ENCODE measurements at regions not wholly inside any gene's neighbourhood (a gene's known extent, or its start where the extent isn't known, plus 50 kb on each side); places are given as distances from the start of the nearest gene placed in this dataset.

DNA sequence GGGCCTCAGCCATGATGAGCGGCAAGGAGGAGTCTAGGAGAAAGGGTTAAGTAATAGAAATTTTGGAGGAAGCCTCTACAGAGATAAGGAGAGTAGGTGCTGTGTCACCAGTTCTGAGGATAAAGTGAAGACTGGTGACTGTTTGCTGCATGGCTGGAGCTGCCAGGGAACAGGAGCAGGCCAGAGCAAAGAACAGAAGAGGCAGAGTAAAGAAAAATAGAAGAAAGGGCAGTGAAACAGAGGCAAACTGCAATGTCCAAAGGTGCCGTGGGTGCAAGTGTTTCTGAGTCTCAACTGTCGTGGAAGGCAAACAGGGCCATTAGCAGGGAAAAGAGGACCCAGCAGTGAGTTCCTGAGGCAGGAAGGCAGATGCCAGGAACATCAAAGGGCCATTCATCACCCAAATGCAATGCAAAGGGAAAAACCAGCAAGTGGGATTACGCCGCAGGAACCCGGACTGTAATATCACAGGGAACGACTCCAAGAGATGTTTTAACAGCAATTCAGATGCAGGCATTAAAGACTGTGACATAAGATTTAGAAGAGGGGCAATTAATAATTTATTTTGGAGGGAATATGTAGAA lies 318.3 kb downstream of the FOXO1 start:
- no peak for TF ChIP-seq EZH2 (IDR thresholded peaks at IDR 0.05; ENCODE audit: low read length)
- TF ChIP-seq, protein P1, sequence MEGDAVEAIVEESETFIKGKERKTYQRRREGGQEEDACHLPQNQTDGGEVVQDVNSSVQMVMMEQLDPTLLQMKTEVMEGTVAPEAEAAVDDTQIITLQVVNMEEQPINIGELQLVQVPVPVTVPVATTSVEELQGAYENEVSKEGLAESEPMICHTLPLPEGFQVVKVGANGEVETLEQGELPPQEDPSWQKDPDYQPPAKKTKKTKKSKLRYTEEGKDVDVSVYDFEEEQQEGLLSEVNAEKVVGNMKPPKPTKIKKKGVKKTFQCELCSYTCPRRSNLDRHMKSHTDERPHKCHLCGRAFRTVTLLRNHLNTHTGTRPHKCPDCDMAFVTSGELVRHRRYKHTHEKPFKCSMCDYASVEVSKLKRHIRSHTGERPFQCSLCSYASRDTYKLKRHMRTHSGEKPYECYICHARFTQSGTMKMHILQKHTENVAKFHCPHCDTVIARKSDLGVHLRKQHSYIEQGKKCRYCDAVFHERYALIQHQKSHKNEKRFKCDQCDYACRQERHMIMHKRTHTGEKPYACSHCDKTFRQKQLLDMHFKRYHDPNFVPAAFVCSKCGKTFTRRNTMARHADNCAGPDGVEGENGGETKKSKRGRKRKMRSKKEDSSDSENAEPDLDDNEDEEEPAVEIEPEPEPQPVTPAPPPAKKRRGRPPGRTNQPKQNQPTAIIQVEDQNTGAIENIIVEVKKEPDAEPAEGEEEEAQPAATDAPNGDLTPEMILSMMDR (optimal IDR thresholded peaks at IDR 0.05 in 1 of 3, IDR thresholded peaks at IDR 0.05 in 1 of 3, conservative IDR thresholded peaks at IDR 0.05 in 1 of 3; ENCODE audit: extremely low read depth in 1 of 3, insufficient read depth in 2 of 3, low read length in 3 of 3), result no peak
- no peak overlapping the region for H3K4me3 ChIP-seq (ENCODE audit: control insufficient read depth in 2 of 3, extremely low read depth in 1 of 3, insufficient read depth in 2 of 3, low read depth in 1 of 3, low read length in 3 of 3)
- no peaks in the 10 kb centered on the region for H3K36me3 ChIP-seq (ENCODE audit: control insufficient read depth in 2 of 2, extremely low read depth in 1 of 2, insufficient read depth in 2 of 2, low read length in 2 of 2)
- H3K9me3 ChIP-seq (ENCODE audit: control insufficient read depth, low read depth, low read length), result no peaks in the 10 kb centered on the region
- dilution Hi-C loops (cut with MboI; ENCODE audit: extremely low pct_ligation_motif_present, low sequenced_read_pairs), result no loop called here
- DNase-seq (ENCODE audit: low read depth, low spot score), result no peak
- H3K9ac ChIP-seq (ENCODE audit: control insufficient read depth, extremely low read depth, insufficient read depth, low read length), result no peak overlapping the region
- no peaks in the 10 kb centered on the region for H3K9me1 ChIP-seq (ENCODE audit: control insufficient read depth, extremely low read depth, insufficient read depth, low read length)
- no peaks in the 10 kb centered on the region for H4K20me1 ChIP-seq (ENCODE audit: control insufficient read depth, extremely low read depth, insufficient read depth, low read length)
- FAIRE-seq, result no peak
- no peak overlapping the region for H3K4me2 ChIP-seq (ENCODE audit: control insufficient read depth, extremely low read depth, insufficient read depth, low read depth, low read length)
- no peak overlapping the region for H2AFZ ChIP-seq (ENCODE audit: control insufficient read depth, low read length)
- no peaks in the 10 kb centered on the region for H3K79me2 ChIP-seq (ENCODE audit: control insufficient read depth, insufficient read depth, low read length)
- H3K27me3 ChIP-seq (ENCODE audit: control insufficient read depth, extremely low read depth, insufficient read depth, low read length), result no peaks in the 10 kb centered on the region
- H3K27ac ChIP-seq (ENCODE audit: control insufficient read depth, insufficient read depth, low read length), result no peak overlapping the region
- H3K4me1 ChIP-seq (ENCODE audit: control insufficient read depth, extremely low read depth, insufficient read depth, low read length), result no peaks in the 10 kb centered on the region

DNA sequence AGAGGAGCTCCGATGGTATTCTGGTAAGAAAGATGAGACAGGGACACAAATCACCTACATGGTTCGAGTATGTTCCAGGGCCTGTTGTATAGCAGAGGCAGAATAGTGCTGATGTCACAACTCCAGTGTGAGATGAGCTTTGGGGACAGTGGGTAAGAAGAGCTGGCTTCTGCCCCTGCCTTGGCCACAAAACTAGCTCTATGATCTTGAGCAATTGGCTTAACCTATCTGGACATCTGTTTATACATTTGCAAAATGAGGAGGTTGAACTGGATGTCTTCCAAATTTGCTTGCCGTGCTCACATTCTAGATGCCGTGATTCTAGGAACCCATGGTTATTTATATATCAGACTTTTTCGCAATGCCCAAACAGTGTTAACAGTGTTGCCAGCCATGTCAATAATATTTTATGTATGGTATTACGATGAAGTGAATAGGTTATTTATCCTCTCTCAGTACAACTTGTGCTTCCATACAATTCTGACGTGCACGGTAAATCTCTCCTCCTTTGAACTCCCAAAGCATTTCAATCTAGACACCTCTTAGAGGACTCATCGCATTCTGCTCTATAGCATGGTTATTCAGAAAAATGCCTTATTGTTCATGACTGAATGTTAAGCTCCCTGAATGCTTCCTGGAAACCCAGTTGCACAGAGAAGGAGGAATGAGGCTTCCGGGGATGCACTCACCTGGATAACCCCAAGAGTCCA lies 316.0 kb downstream of the FOXO1 start:
- Histone ChIP-seq H3K27me3 (ENCODE audit: control insufficient read depth, extremely low read depth, insufficient read depth, low read length) (no peaks in the 10 kb centered on the region), H3K4me2 (ENCODE audit: control insufficient read depth, extremely low read depth, insufficient read depth, low read depth, low read length) (no peak overlapping the region), H2AFZ (ENCODE audit: control insufficient read depth, low read length) (no peak overlapping the region), H3K4me3 (ENCODE audit: control insufficient read depth in 2 of 3, extremely low read depth in 1 of 3, insufficient read depth in 2 of 3, low read depth in 1 of 3, low read length in 3 of 3) (no peak overlapping the region), H3K36me3 (ENCODE audit: control insufficient read depth in 2 of 2, extremely low read depth in 1 of 2, insufficient read depth in 2 of 2, low read length in 2 of 2) (no peaks in the 10 kb centered on the region), H4K20me1 (ENCODE audit: control insufficient read depth, extremely low read depth, insufficient read depth, low read length) (no peaks in the 10 kb centered on the region), H3K9me3 (ENCODE audit: control insufficient read depth, low read depth, low read length) (no peaks in the 10 kb centered on the region), H3K9me1 (ENCODE audit: control insufficient read depth, extremely low read depth, insufficient read depth, low read length) (no peaks in the 10 kb centered on the region), H3K4me1 (ENCODE audit: control insufficient read depth, extremely low read depth, insufficient read depth, low read length) (no peaks in the 10 kb centered on the region), H3K79me2 (ENCODE audit: control insufficient read depth, insufficient read depth, low read length) (no peaks in the 10 kb centered on the region), H3K9ac (ENCODE audit: control insufficient read depth, extremely low read depth, insufficient read depth, low read length) (no peak overlapping the region), H3K27ac (ENCODE audit: control insufficient read depth, insufficient read depth, low read length) (no peak overlapping the region)
- TF ChIP-seq EZH2 (IDR thresholded peaks at IDR 0.05; ENCODE audit: low read length), result no peak
- TF ChIP-seq, protein P1 (optimal IDR thresholded peaks at IDR 0.05 in 1 of 3, IDR thresholded peaks at IDR 0.05 in 1 of 3, conservative IDR thresholded peaks at IDR 0.05 in 1 of 3; ENCODE audit: extremely low read depth in 1 of 3, insufficient read depth in 2 of 3, low read length in 3 of 3), result no peak
- DNase-seq (ENCODE audit: low read depth, low spot score), result no peak
- dilution Hi-C loops (cut with MboI; ENCODE audit: extremely low pct_ligation_motif_present, low sequenced_read_pairs), result no loop called here
- no peak for FAIRE-seq

Measured in keratinocyte (primary cell).